ENCODE measurements at regions not wholly inside any gene's neighbourhood (a gene's known extent, or its start where the extent isn't known, plus 50 kb on each side); places are given as distances from the start of the nearest gene placed in this dataset.

GRCh38 chr7:114795475-114795874 is 126.4 kb upstream of the MDFIC start:
- TF ChIP-seq GLIS2 (tag by site-specific recombination; IDR thresholded peaks at IDR 0.05) (no peak), YY1 (tag by site-specific recombination; IDR thresholded peaks at IDR 0.05) (no peak), BCL11A (tag by site-specific recombination; IDR thresholded peaks at IDR 0.05; ENCODE audit: low read depth) (no peak), ZNF621 (tag by site-specific recombination; IDR thresholded peaks at IDR 0.05) (no peak), ZNF133 (tag by site-specific recombination; IDR thresholded peaks at IDR 0.05) (no peak), ZNF639 (tag by site-specific recombination; IDR thresholded peaks at IDR 0.05) (no peak), ZNF302 (tag by site-specific recombination; IDR thresholded peaks at IDR 0.05; ENCODE audit: low read depth) (no peak), ZNF112 (tag by site-specific recombination; IDR thresholded peaks at IDR 0.05) (no peak), ZBTB44 (tag by site-specific recombination; IDR thresholded peaks at IDR 0.05) (no peak), ZNF138 (tag by site-specific recombination; IDR thresholded peaks at IDR 0.05; ENCODE audit: borderline replicate concordance) (no peak)
- TF ChIP-seq, protein P1, sequence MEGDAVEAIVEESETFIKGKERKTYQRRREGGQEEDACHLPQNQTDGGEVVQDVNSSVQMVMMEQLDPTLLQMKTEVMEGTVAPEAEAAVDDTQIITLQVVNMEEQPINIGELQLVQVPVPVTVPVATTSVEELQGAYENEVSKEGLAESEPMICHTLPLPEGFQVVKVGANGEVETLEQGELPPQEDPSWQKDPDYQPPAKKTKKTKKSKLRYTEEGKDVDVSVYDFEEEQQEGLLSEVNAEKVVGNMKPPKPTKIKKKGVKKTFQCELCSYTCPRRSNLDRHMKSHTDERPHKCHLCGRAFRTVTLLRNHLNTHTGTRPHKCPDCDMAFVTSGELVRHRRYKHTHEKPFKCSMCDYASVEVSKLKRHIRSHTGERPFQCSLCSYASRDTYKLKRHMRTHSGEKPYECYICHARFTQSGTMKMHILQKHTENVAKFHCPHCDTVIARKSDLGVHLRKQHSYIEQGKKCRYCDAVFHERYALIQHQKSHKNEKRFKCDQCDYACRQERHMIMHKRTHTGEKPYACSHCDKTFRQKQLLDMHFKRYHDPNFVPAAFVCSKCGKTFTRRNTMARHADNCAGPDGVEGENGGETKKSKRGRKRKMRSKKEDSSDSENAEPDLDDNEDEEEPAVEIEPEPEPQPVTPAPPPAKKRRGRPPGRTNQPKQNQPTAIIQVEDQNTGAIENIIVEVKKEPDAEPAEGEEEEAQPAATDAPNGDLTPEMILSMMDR (tag by site-specific recombination; IDR thresholded peaks at IDR 0.05): no peak
- TF ChIP-seq, protein P2, sequence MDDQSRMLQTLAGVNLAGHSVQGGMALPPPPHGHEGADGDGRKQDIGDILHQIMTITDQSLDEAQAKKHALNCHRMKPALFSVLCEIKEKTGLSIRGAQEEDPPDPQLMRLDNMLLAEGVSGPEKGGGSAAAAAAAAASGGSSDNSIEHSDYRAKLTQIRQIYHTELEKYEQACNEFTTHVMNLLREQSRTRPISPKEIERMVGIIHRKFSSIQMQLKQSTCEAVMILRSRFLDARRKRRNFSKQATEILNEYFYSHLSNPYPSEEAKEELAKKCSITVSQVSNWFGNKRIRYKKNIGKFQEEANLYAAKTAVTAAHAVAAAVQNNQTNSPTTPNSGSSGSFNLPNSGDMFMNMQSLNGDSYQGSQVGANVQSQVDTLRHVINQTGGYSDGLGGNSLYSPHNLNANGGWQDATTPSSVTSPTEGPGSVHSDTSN (CRISPR knock-in tag; IDR thresholded peaks at IDR 0.05): no peak

All from HEK293 (cell line).